ENCODE measurements at regions not wholly inside any gene's neighbourhood (a gene's known extent, or its start where the extent isn't known, plus 50 kb on each side); places are given as distances from the start of the nearest gene placed in this dataset.

DNA sequence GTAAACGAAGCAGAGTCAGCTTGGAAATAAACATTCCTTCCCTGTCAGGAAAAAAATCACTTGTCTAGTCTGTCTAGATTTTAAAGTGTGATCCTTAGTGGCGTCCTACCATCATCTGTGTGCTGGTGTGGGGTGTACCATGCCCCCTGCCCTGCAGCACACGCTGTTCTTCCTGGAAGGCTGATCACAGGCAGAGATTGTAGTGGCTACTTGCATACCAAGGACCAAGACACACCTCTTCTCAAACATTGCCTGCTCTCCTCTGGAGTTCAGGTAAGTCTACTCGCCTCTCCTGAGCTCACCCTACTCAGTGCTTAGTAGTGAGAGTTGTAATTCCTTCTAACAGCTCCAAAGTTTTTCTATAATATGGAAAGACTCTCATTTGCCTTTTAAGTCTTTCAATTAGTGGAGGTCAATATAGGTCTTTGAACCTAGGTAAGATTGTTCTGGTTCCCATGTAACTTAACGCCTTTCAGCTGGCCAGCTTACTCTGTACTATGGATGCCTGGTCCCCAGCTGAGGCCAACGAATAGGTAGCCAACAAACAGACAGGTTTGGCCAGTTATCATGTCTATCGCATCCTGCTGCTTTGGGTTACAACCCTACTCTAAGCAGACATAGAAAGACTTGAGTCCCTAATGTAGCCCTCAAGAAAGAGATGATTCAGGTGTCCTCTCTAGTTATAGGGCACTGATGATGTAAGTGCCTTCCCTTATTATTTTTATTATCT lies 55.4 kb downstream of the XCL1 start:
- no peak for DNase-seq

DNA sequence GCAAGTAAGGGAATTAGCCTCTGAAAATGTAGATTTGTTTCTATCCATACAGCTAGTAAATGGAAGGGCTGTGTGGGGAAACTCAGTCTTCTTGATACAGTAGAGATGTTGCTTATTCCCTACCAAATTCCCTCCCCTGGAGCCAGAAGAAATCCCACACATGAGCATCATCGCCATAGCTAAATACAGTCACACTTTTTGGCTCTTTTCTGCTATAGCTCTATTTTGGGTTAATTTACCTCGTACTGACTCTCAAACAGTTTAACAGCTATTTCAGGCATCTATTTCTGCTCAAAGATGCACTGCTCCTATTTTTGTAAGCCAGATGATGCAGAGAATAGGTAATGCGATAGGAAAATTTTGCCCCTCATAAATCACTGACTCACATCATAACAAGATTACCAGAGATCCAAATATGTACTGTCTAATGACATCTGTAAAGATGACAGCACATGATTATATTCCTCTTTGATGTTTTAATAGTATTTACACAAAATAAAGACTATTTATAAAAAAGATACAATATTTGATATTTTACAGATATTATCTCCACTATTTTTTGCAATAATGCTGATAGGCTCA lies 58.6 kb downstream of the XCL1 start:
- DNase-seq = no peak

DNA sequence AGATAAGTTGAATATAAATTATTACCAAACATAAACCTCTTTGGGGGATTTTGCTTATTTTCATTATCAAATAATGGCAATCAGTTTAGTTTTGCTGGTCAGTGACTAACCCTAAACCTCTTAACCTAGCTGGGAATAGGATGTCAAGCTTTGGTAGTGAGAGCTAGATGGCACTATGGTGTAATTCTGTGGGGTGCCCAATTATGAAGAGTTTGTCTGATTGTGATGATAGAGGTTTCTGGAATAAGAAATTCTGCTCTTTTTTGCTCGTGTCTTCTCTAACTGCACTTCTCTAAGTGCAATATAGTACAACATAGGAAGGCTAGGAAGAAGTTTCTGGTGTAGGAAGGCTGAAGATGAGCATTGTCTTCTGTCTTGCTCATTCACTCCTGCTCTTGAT lies 59.8 kb downstream of the XCL1 start:
- DNase-seq = no peak

DNA sequence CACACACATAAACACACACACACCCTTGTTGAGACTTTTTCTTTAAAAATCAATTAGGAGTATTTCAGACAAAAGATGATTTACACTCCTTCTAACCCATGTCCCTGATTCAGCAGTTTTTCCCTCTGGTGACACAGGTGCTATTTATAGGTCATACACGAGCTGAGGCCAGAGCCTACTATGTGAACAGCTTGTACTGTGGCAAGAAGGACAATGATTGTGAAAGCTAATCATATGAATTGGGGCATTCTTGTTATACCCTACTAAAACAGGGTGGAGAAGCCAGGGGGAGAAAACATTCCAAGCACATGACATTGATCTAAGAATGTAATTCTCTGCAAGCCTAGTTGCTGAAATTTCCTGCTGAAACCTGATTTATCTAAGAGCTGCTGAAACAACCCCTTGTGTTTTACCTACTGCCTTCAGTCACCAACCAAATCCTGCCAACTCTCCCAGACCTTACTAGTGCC lies 60.3 kb downstream of the XCL1 start:
- peak; percentile 82 for DNase-seq

DNA sequence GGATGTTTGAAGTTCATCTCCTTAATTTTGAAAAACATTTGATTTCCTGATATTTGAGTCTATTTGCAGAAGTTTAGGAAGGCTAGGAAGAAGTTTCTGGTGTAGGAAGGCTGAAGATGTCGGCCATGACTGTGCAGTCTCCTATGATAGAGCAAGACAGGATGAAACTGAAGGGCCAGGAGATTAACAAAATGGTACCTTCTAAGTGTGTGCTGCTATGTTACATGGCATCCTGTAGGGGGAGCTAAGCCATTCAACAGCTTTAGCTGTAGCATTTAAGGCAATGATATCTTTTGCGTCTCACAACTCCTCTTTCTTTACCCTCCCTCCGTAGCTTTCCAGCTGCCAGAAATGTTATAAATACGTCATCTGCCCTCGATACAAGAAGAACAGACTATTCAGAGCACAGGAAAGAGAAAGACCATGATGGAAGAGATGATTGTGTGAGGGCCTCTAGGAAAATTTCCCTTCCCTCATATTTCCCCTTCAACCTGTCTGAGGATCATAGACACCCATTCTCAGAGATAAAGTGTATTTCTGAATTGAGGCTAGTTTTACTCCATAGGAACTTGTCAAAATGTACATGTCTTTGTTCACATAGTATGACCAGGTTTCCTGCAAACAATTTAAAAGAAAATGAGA lies 61.1 kb downstream of the XCL1 start:
- peak; percentile 29 for DNase-seq

DNA sequence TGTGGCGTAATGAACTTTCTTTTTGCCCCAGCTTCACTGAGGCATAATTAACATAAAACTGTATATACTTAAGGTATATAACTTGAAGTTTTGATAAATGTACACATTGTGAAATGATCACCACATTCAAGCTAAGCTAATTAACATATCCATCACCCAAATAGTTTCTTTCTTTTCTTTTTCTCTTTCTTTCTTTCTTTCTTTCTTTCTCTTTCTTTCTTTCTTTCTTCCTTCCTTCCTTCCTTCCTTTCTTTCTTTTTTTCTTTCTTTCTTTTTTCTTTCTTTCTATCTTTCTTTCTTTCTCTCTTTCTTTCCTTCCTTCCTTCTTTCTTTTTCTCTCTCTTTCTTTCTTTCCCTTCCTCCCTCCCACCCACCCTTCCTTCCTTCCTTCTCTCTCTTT lies 62.5 kb downstream of the XCL1 start:
- DNase-seq = no peak

DNA sequence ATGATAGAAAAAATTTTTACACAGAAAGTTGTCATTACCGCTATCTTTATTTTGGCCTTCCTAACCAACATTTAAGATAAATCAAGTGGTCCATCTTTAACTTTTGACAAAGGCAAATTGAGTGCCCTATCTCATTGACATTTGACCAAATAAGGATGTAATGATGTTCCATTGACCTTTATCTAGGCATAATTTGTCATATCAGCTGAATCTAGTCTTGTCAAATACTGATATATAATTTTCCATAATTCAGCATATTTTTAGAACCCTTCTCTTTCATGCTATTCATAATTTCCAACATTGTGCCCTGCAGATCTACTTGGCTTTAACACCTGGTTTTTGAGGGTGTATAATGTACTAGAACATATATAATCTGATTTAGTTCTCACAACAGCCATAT lies 63.8 kb downstream of the XCL1 start:
- DNase-seq = no peak

DNA sequence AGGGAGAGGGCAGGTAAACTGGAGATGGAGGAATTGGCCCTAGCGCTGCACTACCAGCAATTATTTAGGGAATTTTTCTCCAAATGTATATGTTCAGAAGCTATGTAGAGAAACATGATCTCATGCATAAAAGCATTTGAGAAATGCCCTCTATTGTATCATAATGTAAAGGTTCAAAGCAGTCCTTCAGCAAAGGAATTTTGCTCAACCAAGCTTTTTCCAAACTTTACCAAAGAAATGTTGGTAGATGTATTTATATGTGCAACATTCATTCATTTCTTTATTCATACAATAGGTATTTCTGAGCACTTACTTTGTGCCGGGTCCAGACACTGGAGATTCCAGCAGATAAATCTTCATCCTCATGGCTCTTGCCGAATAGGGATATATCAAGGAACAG lies 64.4 kb downstream of the XCL1 start:
- peak; percentile 60 for DNase-seq

DNA sequence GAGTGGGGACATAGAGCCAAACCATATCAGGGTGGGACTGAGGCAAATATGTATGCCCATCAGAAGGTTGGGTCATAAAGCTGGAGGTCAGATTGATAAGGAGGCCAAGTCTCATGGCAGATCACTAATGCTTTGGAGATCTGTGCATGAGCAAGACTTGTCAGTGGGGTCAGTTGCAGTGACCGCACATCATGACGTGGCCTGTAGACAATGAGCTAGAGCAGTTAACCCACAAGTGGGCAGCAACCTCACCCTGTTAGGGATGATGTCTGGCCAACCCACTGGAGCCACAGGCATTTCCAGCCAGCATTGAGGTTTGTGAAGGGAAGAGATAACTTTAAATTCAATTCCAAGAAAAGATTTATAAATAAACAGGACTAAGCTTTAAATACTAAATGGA lies 66.7 kb downstream of the XCL1 start:
- DNase-seq = peak; percentile 33
